ENCODE measurements at regions not wholly inside any gene's neighbourhood (a gene's known extent, or its start where the extent isn't known, plus 50 kb on each side); places are given as distances from the start of the nearest gene placed in this dataset.

DNA sequence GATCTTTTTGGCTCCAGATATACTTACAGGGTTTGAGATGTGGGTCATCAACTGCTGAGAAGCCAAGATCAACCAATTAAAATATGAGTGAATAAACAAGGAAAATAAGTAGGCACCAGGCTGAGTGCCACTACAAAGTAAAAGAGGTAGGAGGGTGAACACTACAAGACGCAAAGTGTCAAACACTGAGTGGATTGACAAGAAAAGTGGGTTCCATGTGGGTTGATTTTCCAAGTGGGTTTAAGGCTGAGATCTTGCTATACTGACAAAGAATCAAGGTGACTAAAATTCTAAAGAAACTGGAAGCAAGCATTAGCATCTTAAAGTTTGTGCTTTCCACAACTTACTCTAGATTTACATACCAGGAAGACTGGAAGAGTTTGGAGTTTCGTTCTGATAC is 160.4 kb upstream of the SPACA1 start:
- TF ChIP-seq, protein P1, sequence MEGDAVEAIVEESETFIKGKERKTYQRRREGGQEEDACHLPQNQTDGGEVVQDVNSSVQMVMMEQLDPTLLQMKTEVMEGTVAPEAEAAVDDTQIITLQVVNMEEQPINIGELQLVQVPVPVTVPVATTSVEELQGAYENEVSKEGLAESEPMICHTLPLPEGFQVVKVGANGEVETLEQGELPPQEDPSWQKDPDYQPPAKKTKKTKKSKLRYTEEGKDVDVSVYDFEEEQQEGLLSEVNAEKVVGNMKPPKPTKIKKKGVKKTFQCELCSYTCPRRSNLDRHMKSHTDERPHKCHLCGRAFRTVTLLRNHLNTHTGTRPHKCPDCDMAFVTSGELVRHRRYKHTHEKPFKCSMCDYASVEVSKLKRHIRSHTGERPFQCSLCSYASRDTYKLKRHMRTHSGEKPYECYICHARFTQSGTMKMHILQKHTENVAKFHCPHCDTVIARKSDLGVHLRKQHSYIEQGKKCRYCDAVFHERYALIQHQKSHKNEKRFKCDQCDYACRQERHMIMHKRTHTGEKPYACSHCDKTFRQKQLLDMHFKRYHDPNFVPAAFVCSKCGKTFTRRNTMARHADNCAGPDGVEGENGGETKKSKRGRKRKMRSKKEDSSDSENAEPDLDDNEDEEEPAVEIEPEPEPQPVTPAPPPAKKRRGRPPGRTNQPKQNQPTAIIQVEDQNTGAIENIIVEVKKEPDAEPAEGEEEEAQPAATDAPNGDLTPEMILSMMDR (conservative IDR thresholded peaks at IDR 0.05) = no peak
- TF ChIP-seq ZFX (IDR thresholded peaks at IDR 0.05) = no peak
- H3K27ac ChIP-seq = no peak overlapping the region

DNA sequence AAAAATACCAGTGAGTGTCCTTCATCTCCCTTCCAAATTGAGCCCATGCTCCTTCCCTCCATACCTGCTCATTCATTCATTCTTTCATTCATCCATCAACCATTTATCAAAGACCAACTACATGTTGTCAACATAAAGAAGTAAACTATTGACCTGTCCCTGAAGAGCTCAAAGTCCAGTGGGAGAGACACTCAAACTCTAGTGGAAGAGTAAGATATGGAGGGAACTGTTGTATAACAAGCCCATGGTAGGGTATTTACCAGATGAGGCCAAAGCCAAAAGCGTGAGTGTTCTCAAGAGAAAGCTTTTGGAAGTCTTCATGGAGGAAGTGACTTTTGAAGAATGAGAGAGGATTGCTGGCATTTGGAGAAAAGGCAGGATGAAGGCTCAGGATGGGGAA is 163.4 kb upstream of the SPACA1 start:
- TF ChIP-seq ZFX (IDR thresholded peaks at IDR 0.05) = no peak
- TF ChIP-seq, protein P1 (conservative IDR thresholded peaks at IDR 0.05) = no peak
- no peak overlapping the region for H3K27ac ChIP-seq

DNA sequence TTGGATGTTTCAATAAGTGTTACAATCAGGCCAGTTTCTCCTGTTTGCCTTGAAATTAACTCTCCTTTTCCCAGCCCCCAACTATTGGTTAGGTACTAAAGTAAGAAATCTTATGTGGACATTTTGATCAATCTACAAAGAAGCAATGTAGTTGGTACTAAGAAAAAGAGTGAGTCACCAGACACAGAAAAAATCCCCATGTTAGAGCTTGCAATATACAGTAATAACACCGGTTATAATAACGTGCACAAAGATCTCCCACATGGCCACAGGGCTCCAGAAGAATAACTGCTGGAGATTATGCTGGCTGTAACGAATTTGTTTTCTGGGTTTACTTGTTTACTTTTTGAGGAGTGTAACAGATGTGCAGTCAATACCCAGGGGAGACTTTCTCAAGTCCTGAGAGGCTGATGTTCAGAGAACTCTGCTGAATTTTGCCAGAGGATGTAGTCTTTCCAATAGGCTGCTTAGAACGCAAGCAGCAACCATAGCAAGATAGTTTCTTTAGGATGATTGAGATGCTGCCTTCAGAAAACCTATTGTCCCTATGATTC is 166.2 kb upstream of the SPACA1 start:
- TF ChIP-seq, protein P1 (conservative IDR thresholded peaks at IDR 0.05) = no peak
- TF ChIP-seq ZFX (IDR thresholded peaks at IDR 0.05) = no peak
- no peak overlapping the region for H3K27ac ChIP-seq

DNA sequence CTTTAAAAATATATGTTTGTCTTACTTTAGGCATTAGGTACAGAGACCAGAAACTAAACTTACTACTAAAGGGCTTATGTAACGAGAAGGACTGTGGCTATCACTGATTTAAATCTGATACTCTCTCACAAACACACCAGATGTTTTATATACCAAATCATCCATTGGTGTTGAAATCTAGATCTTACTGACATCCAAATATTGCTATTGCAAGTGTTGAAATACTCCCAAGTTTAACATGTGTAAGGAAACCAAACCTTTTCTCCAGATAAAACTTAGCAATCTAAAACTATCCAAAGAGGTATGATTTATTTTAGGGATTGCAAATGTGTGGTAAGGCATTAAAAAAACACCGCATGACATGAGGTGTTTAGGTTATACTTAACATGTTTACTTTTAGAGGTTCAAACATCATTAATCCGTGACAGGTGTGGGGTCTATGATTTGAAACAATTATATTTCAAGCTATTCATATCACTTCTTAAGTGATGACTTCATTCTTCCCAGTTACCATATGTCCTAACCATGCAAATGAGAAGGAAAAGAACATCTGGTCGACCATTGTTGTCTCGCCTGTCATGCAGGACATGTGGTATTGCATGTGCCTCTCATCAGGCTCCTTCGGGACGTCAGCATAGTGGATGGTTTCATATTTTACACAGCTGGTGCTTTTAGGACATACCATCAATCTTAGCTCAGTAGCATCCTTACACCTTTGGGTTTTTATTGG is 168.3 kb upstream of the SPACA1 start:
- TF ChIP-seq ZFX (IDR thresholded peaks at IDR 0.05) = no peak
- TF ChIP-seq, protein P1 (conservative IDR thresholded peaks at IDR 0.05) = no peak
- no peak overlapping the region for H3K27ac ChIP-seq

DNA sequence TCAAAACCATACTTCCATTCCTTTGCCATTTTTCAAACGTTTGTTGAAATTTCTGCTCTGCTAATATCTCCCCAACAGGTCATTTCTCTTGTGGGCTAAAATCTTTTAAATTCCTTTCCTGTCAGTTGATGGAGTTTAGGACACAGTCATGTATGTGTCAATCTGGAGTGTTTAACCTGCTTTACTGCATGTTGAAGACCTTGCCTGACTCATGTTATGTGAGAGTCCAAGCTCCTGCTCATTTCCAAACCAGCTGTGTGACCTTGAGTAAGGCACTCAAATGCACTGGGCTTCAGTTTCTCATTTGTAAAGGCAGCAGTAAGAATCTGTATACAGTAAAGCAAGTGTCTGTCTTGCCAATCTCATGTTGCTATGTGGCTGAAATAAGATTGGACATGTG is 171.9 kb upstream of the SPACA1 start:
- TF ChIP-seq, protein P1 (conservative IDR thresholded peaks at IDR 0.05) = no peak
- TF ChIP-seq ZFX (IDR thresholded peaks at IDR 0.05) = no peak
- H3K27ac ChIP-seq = no peak overlapping the region

DNA sequence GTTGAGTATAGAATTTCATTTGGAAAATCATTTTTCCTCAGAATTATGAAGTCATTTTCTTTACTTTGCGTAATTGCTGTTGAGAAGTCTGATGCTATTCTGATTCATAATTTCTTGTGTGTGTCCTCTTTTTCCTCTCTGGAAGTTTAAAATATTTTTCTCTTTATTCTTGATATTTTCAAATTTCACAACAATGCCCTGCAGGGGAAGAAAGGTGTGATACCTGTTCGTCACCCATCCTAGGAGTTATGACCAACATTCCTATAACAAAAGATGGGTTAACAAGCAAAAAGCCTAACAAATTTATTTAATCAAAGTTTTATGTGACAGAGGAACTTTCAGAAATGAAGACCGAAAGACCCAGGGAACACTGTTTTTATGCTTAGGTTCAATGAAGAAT is 171.5 kb upstream of the AKIRIN2 start:
- TF ChIP-seq, protein P1 (conservative IDR thresholded peaks at IDR 0.05) = no peak
- no peak for TF ChIP-seq ZFX (IDR thresholded peaks at IDR 0.05)
- H3K27ac ChIP-seq = no peak overlapping the region

DNA sequence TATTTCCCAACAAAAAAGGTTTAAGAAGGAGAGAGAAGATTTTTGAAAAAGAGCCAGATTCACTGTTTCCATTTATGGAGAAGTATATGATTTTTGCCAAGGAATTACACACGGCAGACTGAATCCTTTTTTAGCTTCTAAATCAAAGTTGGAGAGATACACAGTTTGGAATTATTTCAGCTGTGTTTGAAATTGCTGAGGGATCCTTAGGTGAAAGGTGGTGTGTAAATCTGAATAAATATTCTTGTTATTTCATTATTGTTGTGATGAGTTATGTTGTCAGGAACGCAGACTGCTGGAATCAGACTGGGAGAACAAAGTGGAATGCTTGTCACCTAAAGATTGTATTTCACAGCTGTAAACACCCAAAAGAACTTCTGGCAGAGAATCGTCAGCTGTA is 168.5 kb upstream of the AKIRIN2 start:
- TF ChIP-seq ZFX (IDR thresholded peaks at IDR 0.05) = no peak
- TF ChIP-seq, protein P1 (conservative IDR thresholded peaks at IDR 0.05) = no peak
- H3K27ac ChIP-seq = no peak overlapping the region
